CD1c-positive myeloid dendritic cell (primary cell): ENCODE measurements at regions not wholly inside any gene's neighbourhood (a gene's known extent, or its start where the extent isn't known, plus 50 kb on each side); places are given as distances from the start of the nearest gene placed in this dataset.
"Not testable (repeated sequence)": the region's sequence is repeated elsewhere in the genome, so short reads cannot be mapped to it uniquely, and the experiment has no call there.

Source experiments
- DNase-seq: peaks from one replicate; pipeline ENCODE4 v3.0.0-alpha.2; 2016; ENCODE audit errors: extremely low spot score

DNA sequence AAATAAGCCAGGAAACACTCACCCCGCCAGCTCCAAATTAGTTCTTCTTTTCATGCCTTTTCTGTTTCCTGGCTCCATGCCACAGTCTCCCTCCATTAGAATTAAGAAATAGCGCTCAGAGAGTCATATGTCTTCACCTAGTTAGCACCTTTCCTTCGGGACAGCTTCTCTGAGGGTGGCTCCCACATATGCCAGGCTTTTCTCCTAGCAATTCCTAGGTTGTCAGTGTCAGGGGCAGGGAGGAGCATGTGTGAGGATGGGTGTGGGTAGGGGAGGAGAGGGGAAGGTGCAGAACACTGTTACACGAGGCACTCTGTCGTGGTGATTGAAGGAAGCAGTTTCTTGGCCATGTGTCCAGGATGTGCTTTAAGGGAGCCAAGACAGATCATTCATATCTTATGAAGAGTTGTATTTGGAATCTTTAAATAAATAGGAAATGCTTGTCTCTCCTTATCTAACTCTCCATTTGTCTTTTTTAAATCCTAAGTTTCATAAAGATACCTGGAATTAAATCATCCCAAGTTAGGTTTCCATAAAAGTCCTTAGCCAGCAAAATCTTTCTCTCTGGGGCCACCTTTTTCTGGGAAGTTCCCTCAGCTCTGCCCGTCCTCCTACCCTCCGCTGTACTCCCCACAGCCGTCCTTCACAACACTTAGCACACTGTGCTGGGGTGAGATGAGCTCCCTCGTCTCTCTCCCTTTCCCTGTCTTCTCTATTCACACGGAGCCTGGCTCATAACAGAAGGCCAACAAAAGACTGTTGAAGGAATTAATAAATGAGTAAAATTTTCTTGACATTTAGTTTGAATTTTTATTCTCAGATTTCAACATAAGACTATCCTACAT is 361.0 kb downstream of the CD83 start:
- peak; percentile 35 for DNase-seq

DNA sequence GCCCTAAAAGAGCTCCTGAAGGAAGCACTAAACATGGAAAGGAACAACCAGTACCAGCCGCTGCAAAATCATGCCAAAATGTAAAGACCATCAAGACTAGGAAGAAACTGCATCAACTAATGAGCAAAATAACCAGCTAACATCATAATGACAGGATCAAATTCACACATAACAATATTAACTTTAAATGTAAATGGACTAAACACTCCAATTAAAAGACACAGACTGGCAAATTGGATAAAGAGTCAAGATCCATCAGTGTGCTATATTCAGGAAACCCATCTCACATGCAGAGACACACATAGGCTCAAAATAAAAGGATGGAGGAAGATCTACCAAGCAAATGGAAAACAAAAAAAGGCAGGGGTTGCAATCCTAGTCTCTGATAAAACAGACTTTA is 364.4 kb downstream of the CD83 start:
- not testable (repeated sequence) for DNase-seq

GRCh38 chr6:14487625-14488024 is 370.1 kb downstream of the CD83 start:
- DNase-seq = no peak

DNA sequence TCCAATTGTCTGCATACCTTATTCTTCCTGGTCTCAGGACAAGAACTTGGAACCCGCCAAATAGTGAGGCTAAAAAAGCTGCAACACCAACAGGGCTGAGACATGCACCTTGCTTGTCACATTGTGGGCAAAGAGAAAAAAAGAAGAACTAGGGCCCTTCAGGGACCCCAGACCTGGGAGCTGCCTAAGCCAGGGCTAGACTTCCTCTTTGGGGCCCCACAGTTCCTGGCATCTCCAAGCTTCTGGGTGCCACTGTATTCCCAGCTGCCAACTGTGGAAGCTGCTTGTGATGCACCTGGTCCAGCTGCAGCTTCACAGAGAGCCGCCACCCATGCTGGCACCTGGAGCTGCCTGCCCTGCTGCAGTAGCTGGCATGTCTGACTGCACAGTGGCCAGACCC is 370.6 kb downstream of the CD83 start:
- DNase-seq = no peak

DNA sequence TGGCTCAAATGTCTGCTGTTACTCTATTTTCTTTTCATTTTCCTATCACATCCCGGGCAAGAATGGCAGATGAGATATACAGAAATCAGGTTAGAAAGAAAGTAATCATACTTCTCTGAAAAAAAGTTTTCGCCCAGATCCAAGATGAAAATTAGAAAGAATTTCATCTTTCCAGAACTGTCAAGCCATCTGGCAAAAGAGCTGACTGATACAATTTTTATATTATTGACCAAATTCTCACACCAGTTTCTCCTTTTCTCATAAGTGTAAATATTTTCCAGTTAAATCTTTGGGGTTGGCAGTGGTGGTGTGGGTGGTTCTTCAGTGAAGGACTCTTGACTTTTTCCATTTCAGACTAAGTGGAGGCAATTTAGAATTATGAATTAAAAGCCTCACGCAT is 371.9 kb downstream of the CD83 start:
- DNase-seq = no peak

DNA sequence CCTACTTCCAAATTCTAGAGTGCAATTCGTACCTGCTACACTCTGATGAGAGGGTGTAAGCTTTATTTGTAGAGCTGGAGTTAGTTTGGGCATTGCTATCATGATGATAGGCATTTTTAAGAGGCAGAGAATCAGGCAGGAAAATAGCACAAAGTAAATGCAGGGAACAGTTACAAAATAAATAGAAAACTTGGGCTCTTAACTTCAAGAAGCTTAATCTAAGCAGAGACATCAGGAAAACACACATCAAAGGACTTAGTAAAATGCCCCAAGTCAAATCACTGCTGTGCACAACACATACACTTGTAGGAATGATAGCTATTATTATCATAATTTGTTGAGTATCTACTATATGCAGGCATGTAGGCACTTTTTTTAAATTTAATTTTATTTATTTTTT is 381.2 kb downstream of the CD83 start:
- DNase-seq = no peak

DNA sequence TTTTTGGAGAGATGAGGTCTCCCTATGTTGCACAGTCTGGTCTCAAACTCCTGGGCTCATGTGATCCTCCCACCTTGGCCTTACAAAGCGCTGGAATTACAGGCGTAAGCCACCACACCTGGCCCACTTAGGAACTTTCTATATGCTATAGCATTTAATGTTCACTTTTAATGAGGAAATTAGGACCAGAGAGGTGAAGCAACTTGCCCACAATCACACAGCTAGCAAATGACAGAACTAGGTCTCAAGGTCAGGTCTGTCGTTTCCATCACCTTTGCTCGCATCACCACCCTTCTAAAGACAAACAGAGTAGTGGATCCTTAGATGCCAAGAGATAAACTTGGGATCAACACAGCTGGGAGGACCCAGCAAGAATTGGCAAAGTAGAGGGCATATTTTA is 381.7 kb downstream of the CD83 start:
- DNase-seq = no peak

DNA sequence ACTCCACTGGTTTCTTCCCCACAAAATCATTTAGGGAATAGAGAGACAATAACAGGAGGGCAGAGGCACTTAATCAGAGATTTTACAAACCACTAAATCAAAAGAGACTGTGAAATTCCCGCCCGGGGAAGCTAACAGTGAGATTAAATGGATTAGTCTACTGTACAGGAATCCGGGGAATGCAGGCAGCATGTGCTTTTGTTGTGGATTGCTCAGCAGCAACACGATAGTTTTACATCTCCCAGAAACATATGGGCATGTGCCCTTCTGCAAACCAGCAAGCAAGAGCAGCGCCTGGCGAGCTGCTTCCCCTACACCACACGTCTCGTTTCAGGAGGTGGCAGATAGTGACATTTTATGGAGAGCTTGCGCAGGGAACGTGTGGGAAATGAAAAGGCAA is 382.3 kb downstream of the CD83 start:
- no peak for DNase-seq

DNA sequence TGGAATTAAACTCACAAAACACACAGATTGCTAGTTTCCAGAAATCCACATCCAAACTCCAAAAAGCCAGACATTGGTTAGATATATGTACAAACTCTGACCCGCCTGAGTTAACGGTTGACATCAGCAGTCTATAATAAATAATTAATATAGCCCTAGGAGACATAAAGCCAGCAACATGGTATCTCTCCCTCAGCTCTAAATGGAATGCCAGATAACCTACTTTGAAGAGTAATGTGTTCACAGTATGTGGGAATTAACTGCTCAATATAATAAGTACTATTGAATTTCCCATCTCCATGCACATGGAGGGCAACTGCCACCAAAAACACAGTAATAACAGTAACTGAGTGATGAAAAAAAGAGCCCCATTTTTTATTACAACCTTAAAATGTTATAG is 383.2 kb downstream of the CD83 start:
- no peak for DNase-seq

- no peak for DNase-seq
These were observed 383.7 kb downstream of the CD83 start for GRCh38 chr6:14501240-14501639.

GRCh38 chr6:14501914-14502313 is 384.3 kb downstream of the CD83 start:
- no peak for DNase-seq

GRCh38 chr6:14502551-14502950 is 385.0 kb downstream of the CD83 start:
- DNase-seq = no peak

DNA sequence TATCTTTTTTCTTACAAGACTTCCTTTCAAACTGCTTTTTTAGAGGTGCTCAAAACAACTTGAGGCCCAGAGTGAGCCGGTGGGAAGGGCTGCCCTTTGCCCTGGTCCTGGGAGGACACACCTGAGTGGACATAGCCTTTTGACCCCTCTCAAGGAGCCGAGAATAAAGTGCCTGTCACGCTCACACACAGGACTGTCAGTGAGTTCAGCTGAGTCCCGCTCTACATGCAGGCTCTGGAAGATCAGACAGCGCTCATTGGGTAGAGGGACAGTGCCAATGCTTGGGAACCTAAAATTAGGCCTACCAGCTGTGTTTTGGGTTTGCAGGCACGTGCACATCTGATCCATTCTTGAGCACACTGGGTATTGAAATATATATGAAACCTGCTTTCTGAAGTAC is 387.8 kb downstream of the CD83 start:
- no peak for DNase-seq

GRCh38 chr6:14506656-14507246 is 389.2 kb downstream of the CD83 start:
- no peak for DNase-seq

DNA sequence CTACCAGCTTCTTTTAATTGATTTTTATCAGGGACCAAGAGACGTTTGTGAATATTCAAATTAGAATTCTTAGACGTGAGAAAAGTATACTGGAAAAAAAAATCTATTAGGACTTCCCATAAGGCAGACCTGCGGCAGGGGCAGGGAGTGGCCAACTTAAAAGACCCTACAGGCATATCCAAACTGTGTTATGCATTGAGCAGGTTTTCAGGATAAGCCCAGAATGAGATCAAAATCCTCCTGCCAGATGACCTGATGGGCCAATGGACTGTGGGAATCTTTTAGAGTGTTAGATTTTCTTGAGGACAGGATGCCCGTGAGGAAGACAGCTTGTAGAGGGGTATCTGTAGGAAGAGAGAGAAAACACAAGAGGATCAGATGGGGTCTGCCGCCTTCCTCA is 391.5 kb downstream of the CD83 start:
- no peak for DNase-seq

DNA sequence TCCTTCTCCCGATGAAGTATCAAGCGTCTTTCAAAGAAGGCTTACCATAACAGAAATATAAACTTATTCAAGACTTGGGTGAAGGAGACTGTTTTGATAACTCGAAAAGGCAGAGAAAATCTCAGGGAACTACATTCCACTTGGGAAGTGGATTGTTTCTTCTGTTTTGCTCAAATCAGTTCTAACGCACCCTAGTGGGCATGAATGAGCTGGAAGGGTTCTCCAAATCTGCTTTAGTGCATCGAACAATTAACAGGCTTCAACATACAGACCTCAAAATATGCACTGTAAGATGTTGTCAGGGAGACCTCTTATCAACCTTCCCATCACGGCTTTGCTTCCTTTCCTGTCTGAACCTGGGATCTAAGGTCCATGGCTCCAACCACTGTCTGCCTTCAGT is 392.5 kb downstream of the CD83 start:
- DNase-seq = no peak

DNA sequence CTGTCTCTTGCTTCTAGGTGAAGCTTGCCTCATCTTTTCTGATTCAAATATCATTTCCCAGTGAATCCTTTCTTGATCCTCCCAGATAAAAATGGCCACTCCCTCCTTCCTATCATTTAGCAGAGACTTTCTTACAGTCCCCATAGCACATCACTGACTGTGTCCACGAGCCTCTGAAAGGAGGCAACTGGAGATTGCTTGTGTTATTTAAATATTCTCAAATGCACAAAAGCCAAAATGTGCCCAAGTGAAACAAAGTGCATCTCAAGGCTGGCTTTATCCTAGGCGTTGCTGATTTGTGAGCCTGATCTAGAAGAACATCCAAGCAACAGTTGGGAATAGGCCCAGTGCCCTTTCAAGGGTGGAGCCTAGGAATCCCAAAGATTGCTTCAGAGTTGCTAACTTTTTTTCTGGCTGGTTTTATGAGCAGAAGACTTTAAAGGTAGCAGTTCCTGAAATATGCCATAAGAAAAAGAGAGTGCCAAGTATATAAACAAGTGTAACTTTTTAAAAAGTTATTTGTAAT is 393.6 kb downstream of the CD83 start:
- no peak for DNase-seq

DNA sequence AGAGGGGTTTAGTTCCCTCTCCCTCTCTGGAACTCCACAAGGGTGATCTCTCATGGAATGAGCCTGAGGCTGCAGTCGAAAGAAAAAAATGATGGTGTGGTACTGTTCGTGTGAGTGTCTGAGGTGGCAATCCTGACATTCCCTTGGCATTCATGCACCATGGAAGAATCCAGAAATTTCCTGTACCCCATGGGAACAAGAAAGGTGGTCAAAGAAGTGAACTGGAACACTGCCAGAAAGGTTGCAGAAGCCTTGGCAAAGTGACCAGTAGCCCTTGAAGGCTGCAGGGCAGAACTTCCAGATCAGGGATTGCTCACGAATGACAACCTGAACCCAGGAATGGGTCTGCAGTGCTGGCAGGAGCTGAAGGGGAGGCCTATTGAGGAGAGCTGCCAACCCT is 394.7 kb downstream of the CD83 start:
- DNase-seq = no peak

DNA sequence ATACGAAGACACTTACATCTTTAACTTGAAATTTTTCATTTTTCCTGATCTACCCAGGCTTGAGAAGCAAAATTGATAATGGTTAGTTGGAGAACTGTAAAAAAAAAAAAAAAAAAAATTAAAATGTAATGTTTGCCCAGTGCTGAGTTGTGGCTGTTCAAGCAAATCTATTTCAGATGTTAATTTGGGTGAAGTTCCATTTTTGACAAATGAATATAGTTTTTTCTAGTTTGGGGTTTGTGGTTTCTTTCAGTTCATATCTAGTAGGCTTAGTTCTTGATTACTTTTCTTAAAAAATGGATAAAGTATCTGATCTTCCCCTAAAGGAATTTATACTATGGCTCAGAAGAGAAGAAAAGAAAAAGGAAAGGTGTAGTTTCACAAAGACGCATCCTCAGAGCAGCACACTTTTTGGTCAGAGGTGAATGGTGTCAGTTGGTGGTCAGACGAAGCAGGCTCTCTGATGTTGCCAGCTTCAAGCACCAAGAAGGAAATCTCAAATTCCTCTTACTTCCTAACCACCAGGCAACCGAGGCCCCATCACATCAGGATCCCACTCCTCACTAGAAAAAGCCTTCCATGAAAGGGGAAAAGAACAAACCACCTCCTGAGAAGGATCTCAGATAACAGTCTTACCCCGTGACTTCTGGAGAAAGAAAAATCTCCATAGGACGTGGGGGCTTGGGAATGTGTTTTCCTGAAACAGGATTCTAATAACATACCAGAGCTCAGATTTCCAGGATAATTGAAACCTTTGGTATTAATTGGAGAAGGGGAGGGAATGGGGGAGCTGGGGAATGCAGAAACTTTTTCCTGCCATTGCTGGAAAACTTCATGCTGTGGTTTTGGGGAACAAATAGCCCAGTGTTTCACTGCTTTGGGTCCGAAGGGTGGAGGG is 396.2 kb downstream of the CD83 start:
- DNase-seq = no peak

DNA sequence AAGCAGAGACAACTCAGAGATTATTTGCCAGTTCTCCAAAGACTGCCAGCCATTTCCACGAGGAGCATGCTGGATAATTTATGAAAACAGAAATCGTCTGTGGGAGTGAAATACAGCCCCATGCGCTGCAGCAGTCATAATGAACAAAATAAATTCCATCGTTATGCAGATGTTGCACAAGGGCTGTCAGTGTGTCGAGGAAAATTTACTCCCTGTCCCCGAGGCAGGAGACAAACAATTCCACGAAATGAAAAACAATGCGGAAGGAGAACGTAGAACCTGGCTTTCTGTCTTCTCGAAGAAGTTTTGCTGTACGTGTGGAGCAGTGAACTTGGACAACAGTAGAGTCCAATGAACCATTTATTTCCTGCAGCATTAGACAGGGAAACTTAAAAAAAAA is 399.4 kb downstream of the CD83 start:
- no peak for DNase-seq

DNA sequence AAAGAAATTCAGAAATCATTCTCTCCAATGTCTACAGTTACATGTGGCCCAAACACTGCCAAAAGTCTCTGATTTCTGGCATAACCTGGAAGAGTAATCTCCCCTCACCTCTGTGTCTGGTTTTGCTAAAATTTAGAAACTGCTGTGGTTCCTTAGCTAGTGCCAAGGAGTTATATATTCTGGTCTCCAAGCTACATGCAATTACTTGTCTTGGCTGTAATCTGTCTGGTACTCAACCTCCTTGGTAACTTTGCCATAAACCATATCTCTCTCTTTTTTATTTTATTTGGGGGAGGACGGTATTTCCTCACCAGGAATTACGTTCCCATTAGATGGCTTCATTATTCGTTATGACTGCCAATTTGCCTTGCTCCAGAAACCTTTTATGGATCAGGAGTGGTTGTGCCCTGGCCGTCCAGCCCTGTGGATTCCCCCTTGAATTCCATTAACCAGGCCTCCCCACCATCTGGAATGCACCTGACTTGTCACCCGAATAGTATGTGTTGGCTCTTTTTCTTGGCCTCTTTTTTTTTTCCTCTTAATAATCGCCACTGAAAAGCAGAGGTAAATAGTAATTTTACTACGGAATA is 400.0 kb downstream of the CD83 start:
- no peak for DNase-seq
